Heart left ventricle (tissue), 16 donors: ENCODE measurements at regions not wholly inside any gene's neighbourhood (a gene's known extent, or its start where the extent isn't known, plus 50 kb on each side); places are given as distances from the start of the nearest gene placed in this dataset.

Experiments
- ATAC-seq, 4 donors: fragments of 200-7000 bp; cut with Tn5 transposase; one replicate each; pipeline ENCODE4 v1.9.1; 2020 to 2022; ENCODE audit warnings: moderate library complexity in 4 of 4, mild to moderate bottlenecking in 3 of 4, moderate number of reproducible peaks in 1 of 4
- DNase-seq, 5 donors: peaks; one replicate each; pipeline ENCODE4 v3.0.0-alpha.2; 2020
- H3K27ac ChIP-seq, 12 donors: fragments of 200-600 bp; sonication (generic) in 4 of 12; one replicate each; pipeline versions ENCODE4 v1.5.0 to v1.8.0; 2016 to 2022; ENCODE audit warnings: mild to moderate bottlenecking in 2 of 12
- H3K27me3 ChIP-seq, 9 donors: fragments of 200-600 bp; sonication (generic) in 2 of 9; one replicate each; pipeline versions ENCODE4 v1.5.1 to v1.8.0; 2016 to 2022; ENCODE audit warnings: mild to moderate bottlenecking in 3 of 9
- H3K36me3 ChIP-seq, 9 donors: fragments of 200-600 bp; sonication (generic) in 2 of 9; one replicate each; pipeline versions ENCODE4 v1.5.0 to v1.8.0; 2018 to 2022; ENCODE audit warnings: mild to moderate bottlenecking in 2 of 9
- H3K4me1 ChIP-seq, 12 donors: fragments of 200-600 bp; sonication (generic) in 4 of 12; one replicate each; pipeline versions ENCODE4 v1.5.0 to v1.8.0; 2016 to 2022; ENCODE audit warnings: mild to moderate bottlenecking in 3 of 12
- H3K4me3 ChIP-seq, 12 donors: fragments of 200-600 bp; sonication (generic) in 4 of 12; one replicate each; pipeline versions ENCODE4 v1.5.0 to v1.8.0; 2017 to 2022; ENCODE audit warnings: mild to moderate bottlenecking in 9 of 12, moderate library complexity in 4 of 12
- H3K9me3 ChIP-seq, 12 donors: fragments of 200-600 bp; sonication (generic) in 4 of 12; one replicate each; pipeline versions ENCODE4 v1.5.0 to v1.8.0; 2016 to 2022; ENCODE audit warnings: mild to moderate bottlenecking in 1 of 12
- POLR2A ChIP-seq, 2 donors: fragments of 450-650 bp; IDR thresholded peaks; one replicate each; pipeline ENCODE4 v1.6.1; 2017; ENCODE audit warnings: antibody characterized with exemption in 2 of 2, mild to moderate bottlenecking in 2 of 2, moderate library complexity in 2 of 2
- WGBS, 4 donors: extraction: QIAGEN DNeasy Blood & Tissue Kit in 2 of 4; methylation state at CpG; one replicate each; pipeline versions ENCODE4 v1.1.5 to v1.1.7; 2013 to 2018; 5-methylcytosine and 5-hydroxymethylcytosine counted together
- intact Hi-C, 10 donors: fragments of 100-400 bp; cut with DNase I; formaldehyde crosslinking; loops; one replicate each; pipeline versions ENCODE4 v1.11.1 to v1.14.2; 2022
- TF ChIP-seq, protein P1 (sequence below), 12 donors: fragments of 200-600 bp; sonication (generic) in 4 of 12; IDR thresholded peaks; one replicate each; pipeline versions ENCODE4 v1.5.0 to v1.8.0; 2018 to 2022; ENCODE audit warnings: antibody characterized with exemption in 12 of 12, mild to moderate bottlenecking in 5 of 12
- donor health status: ischemic (EF 13 %, LVEDD 7.1; RV severe dilation, severe dysfunction).
- donor health status: healthy with polysubstance abuse.
- donor health status: DM: no; HTN: yes; CAD: no.
- donor health status: DM: no; HTN: no; CAD: no.
- donor health status: ischemic (EF 25% LVEDD 6.9; RV normal size, moderate dysfunction).
- donor health status: ischemic (EF 25% LVEDD 5.7; RV mildly dilated, moderate dysfunction).
- donor health status: healthy.
- donor health status: DM: yes; HTN: yes; CAD: no.
- donor health status: ischemic (EF 35%, LVEDD 5.7; RV mildly dilated, moderate dysfunction).
- donor health status: nonischemic (EF 11% LVEDD 7.7; RV severe dilation, severe dysfunction).
- donor health status: DM: yes; HTN: yes; CAD: no.
- donor health status: PGD.
- donor health status: ischemic (EF 29% LVEDD 5.4; RV normal size, mild dysfunction).
- donor health status: nonischemic (EF 23%, LVEDD 6.1; RV moderate dilation, normal function).

GRCh38 chr15:29411299-29411698 is 141.7 kb upstream of the NSMCE3 start:
- Histone ChIP-seq H3K4me3 (no peak overlapping the region), H3K4me1 (no peaks in the 10 kb centered on the region), H3K27ac (no peak overlapping the region), H3K36me3 (no peaks in the 10 kb centered on the region), H3K9me3 (no peaks in the 10 kb centered on the region), H3K27me3 (peaks cover 0 to 4% (median 0%) of the 10 kb centered on the region in 9 donors)
- intact Hi-C loops, result loop anchor here in 1 of 10 donors (10.0 kb wide), 1 partner anchor 64 kb away; no protein-coding TSS in a partner anchor
- TF ChIP-seq, protein P1, sequence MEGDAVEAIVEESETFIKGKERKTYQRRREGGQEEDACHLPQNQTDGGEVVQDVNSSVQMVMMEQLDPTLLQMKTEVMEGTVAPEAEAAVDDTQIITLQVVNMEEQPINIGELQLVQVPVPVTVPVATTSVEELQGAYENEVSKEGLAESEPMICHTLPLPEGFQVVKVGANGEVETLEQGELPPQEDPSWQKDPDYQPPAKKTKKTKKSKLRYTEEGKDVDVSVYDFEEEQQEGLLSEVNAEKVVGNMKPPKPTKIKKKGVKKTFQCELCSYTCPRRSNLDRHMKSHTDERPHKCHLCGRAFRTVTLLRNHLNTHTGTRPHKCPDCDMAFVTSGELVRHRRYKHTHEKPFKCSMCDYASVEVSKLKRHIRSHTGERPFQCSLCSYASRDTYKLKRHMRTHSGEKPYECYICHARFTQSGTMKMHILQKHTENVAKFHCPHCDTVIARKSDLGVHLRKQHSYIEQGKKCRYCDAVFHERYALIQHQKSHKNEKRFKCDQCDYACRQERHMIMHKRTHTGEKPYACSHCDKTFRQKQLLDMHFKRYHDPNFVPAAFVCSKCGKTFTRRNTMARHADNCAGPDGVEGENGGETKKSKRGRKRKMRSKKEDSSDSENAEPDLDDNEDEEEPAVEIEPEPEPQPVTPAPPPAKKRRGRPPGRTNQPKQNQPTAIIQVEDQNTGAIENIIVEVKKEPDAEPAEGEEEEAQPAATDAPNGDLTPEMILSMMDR (IDR thresholded peaks at IDR 0.05), result no peak
- TF ChIP-seq POLR2A (IDR thresholded peaks at IDR 0.05), result no peak
- WGBS, 4 donors, result 86 to 93% (median 88%) methylated on average over 3 of the region's 3 CpGs
- DNase-seq (no peak), ATAC-seq (no peak)

- no peak overlapping the region for H3K27ac ChIP-seq
Measured at GRCh38 chr15:29410338-29410737, 140.7 kb upstream of the NSMCE3 start.

DNA sequence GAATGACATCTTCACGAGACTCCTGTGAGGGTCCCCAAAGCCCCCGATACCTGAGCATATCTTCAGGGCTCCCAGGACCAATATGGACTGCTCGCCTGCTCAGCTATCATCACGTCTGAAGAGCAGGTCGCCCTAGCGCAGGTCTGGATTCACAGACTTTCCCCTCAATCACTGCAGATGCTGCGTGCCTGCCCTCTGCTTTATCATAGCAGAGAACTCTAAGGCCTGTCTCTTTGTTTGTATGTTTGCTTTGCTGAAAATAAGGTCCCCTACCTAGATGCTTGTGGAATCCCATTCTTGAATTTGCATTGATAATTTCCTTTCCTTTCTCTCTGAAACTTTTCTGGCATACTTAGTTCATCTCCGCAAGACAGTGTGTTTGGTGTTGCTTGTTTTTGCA is 140.3 kb upstream of the NSMCE3 start:
- ATAC-seq (no peak), DNase-seq (no peak)
- no peaks in the 10 kb centered on the region for H3K4me1 ChIP-seq
- peaks cover 0 to 4% (median 0%) of the 10 kb centered on the region in 9 donors for H3K27me3 ChIP-seq
- TF ChIP-seq POLR2A (IDR thresholded peaks at IDR 0.05), result no peak
- TF ChIP-seq, protein P1 (IDR thresholded peaks at IDR 0.05), result no peak
- no peaks in the 10 kb centered on the region for H3K9me3 ChIP-seq
- no peak overlapping the region for H3K4me3 ChIP-seq
- H3K27ac ChIP-seq, result no peak overlapping the region
- intact Hi-C loops, result loop anchor here in 1 of 10 donors (10.0 kb wide), 1 partner anchor 65 kb away; no protein-coding TSS in a partner anchor
- WGBS, 4 donors, result 51 to 66% (median 62%) methylated on average over 8 of the region's 8 CpGs
- no peaks in the 10 kb centered on the region for H3K36me3 ChIP-seq

More at GRCh38 chr15:29410338-29410737, 140.7 kb upstream of the NSMCE3 start:
- no peaks in the 10 kb centered on the region for H3K36me3 ChIP-seq
- H3K4me3 ChIP-seq, result no peak overlapping the region
- WGBS, 4 donors, result 37 to 44% (median 41%) methylated on average over 8 to 9 of the region's 9 CpGs
- peaks cover 0 to 4% (median 0%) of the 10 kb centered on the region in 9 donors for H3K27me3 ChIP-seq
- no peaks in the 10 kb centered on the region for H3K9me3 ChIP-seq
- no peaks in the 10 kb centered on the region for H3K4me1 ChIP-seq
- intact Hi-C loops, result loop anchor here in 1 of 10 donors (10.0 kb wide), 1 partner anchor 64 kb away; no protein-coding TSS in a partner anchor
- no peak for TF ChIP-seq POLR2A (IDR thresholded peaks at IDR 0.05)
- TF ChIP-seq, protein P1 (IDR thresholded peaks at IDR 0.05), result no peak
- ATAC-seq, result no peak
- no peak for DNase-seq

DNA sequence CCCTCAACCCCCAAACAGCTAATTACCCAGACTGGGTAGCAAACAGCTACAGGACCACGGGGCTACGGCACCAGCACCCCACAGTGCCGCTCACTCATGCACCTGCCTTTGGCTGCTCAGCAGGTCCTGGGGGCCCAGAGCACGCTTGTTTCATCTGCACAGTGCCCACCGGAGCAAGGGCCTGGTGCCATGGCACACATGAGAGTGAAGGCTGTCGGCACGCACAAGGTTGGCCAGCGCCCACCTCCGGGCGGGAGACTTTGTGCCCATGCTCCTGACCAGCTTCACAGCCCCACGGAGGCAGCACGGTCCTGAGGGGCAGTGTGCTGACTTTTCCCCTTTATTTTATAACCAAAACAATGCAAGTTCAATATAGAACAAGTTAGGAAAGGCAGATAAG is 135.9 kb upstream of the NSMCE3 start:
- TF ChIP-seq, protein P1 (IDR thresholded peaks at IDR 0.05), result no peak
- no peak for TF ChIP-seq POLR2A (IDR thresholded peaks at IDR 0.05)
- 86 to 96% (median 89%) methylated on average over 9 to 12 of the region's 12 CpGs for WGBS, 4 donors
- no peak for ATAC-seq

More for the DNA sequence above, 135.9 kb upstream of the NSMCE3 start:
- Histone ChIP-seq H3K27ac (no peak overlapping the region), H3K4me1 (no peaks in the 10 kb centered on the region), H3K36me3 (no peaks in the 10 kb centered on the region), H3K9me3 (no peaks in the 10 kb centered on the region), H3K4me3 (no peak overlapping the region), H3K27me3 (peaks cover 0 to 11% (median 0%) of the 10 kb centered on the region in 9 donors)
- intact Hi-C loops, result no loop called here
- DNase-seq, result no peak
